Testis (tissue), 2 donors: ENCODE measurements at regions not wholly inside any gene's neighbourhood (a gene's known extent, or its start where the extent isn't known, plus 50 kb on each side); places are given as distances from the start of the nearest gene placed in this dataset.

Experiments
- DNase-seq: peaks from one replicate; pipeline ENCODE4 v3.0.0-alpha.2; 2019
- H3K27ac ChIP-seq, 2 donors: fragments of 200-600 bp; sonication (generic); one replicate each; pipeline ENCODE4 v1.5.1; 2019
- H3K27me3 ChIP-seq: fragments of 200-600 bp; sonication (generic); one replicate; pipeline ENCODE4 v1.5.1; 2019
- H3K36me3 ChIP-seq: fragments of 200-600 bp; sonication (generic); one replicate; pipeline ENCODE4 v1.5.1; 2017; ENCODE audit warnings: low read depth; ENCODE audit errors: missing control alignments
- H3K4me1 ChIP-seq: fragments of 200-600 bp; sonication (generic); one replicate; pipeline ENCODE4 v1.5.1; 2019
- H3K4me3 ChIP-seq, 2 donors: fragments of 200-600 bp; sonication (generic); one replicate each; pipeline ENCODE4 v1.5.1; 2017 to 2019
- H3K9me3 ChIP-seq: fragments of 200-600 bp; sonication (generic); one replicate; pipeline ENCODE4 v1.5.1; 2017
- CTCF ChIP-seq, 3 experiments: fragments of 450-650 bp in 2 of 3; fragments of 200-600 bp in 1 of 3; sonication (generic) in 1 of 3; IDR thresholded peaks; one replicate each; pipeline ENCODE4 v1.5.1; 2016 to 2019; ENCODE audit warnings: antibody characterized with exemption in 3 of 3, mild to moderate bottlenecking in 2 of 3, moderate library complexity in 1 of 3
- POLR2A ChIP-seq: fragments of 450-650 bp; IDR thresholded peaks from one replicate; pipeline ENCODE4 v1.6.1; 2017; ENCODE audit warnings: antibody characterized with exemption, mild to moderate bottlenecking, moderate library complexity
- WGBS, 2 donors: methylation state at CpG; one replicate each; pipeline ENCODE4 v1.1.5; 2018; 5-methylcytosine and 5-hydroxymethylcytosine counted together
- intact Hi-C: fragments of 100-400 bp; cut with DNase I; formaldehyde crosslinking; loops from one replicate; pipeline ENCODE4 v1.15.1; 2023; ENCODE audit warnings: low total_unique reads

GRCh38 chr7:97630116-97630515 lies 101.8 kb upstream of the TAC1 start:
- Histone ChIP-seq H3K27me3 (no peaks in the 10 kb centered on the region), H3K36me3 (no peaks in the 10 kb centered on the region), H3K27ac (no peak overlapping the region), H3K9me3 (no peaks in the 10 kb centered on the region), H3K4me3 (no peak overlapping the region), H3K4me1 (no peaks in the 10 kb centered on the region)
- WGBS, 2 donors, result 74 to 81% methylated on average over 1 of the region's 1 CpG
- DNase-seq, result no peak
- TF ChIP-seq POLR2A (no peak), CTCF (IDR thresholded peaks at IDR 0.05) (no peak)
- intact Hi-C loops, result no loop called here

GRCh38 chr7:97635622-97636021 lies 96.3 kb upstream of the TAC1 start:
- Histone ChIP-seq H3K27me3 (no peaks in the 10 kb centered on the region), H3K27ac (no peak overlapping the region), H3K4me1 (no peaks in the 10 kb centered on the region), H3K4me3 (no peak overlapping the region), H3K36me3 (no peaks in the 10 kb centered on the region), H3K9me3 (no peaks in the 10 kb centered on the region)
- DNase-seq, result no peak
- intact Hi-C loops, result no loop called here
- no peak for TF ChIP-seq POLR2A
- TF ChIP-seq CTCF (IDR thresholded peaks at IDR 0.05), result no peak
- WGBS, 2 donors, result 95 to 96% methylated on average over 4 of the region's 4 CpGs

GRCh38 chr7:97639036-97639435 lies 92.8 kb upstream of the TAC1 start:
- no peaks in the 10 kb centered on the region for H3K27me3 ChIP-seq
- no peaks in the 10 kb centered on the region for H3K4me1 ChIP-seq
- no peaks in the 10 kb centered on the region for H3K9me3 ChIP-seq
- no peak for DNase-seq
- intact Hi-C loops, result no loop called here
- TF ChIP-seq POLR2A, result no peak
- TF ChIP-seq CTCF (IDR thresholded peaks at IDR 0.05), result no peak
- H3K4me3 ChIP-seq, result no peak overlapping the region
- no peak overlapping the region for H3K27ac ChIP-seq
- no peaks in the 10 kb centered on the region for H3K36me3 ChIP-seq

- 90 to 93% methylated on average over 3 of the region's 3 CpGs for WGBS, 2 donors
- no peak for DNase-seq
- H3K9me3 ChIP-seq, result no peaks in the 10 kb centered on the region
- H3K27ac ChIP-seq, result no peak overlapping the region
- no peaks in the 10 kb centered on the region for H3K27me3 ChIP-seq
- H3K4me1 ChIP-seq, result no peaks in the 10 kb centered on the region
- H3K36me3 ChIP-seq, result no peaks in the 10 kb centered on the region
- intact Hi-C loops, result no loop called here
- no peak overlapping the region for H3K4me3 ChIP-seq
- TF ChIP-seq POLR2A, result no peak
- no peak for TF ChIP-seq CTCF (IDR thresholded peaks at IDR 0.05)
Observed at GRCh38 chr7:97659363-97660045, 72.4 kb upstream of the TAC1 start.

GRCh38 chr7:97667359-97667758 lies 64.5 kb upstream of the TAC1 start:
- WGBS, 2 donors, result 32 to 42% methylated on average over 1 of the region's 1 CpG
- intact Hi-C loops, result no loop called here

More at GRCh38 chr7:97667359-97667758, 64.5 kb upstream of the TAC1 start:
- DNase-seq, result no peak
- no peaks in the 10 kb centered on the region for H3K9me3 ChIP-seq
- H3K36me3 ChIP-seq, result no peaks in the 10 kb centered on the region
- no peaks in the 10 kb centered on the region for H3K4me1 ChIP-seq
- H3K4me3 ChIP-seq, result no peak overlapping the region
- no peak for TF ChIP-seq POLR2A
- no peak for TF ChIP-seq CTCF (IDR thresholded peaks at IDR 0.05)
- no peak overlapping the region for H3K27ac ChIP-seq
- no peaks in the 10 kb centered on the region for H3K27me3 ChIP-seq
